GM19240 (cell line): ENCODE measurements at regions not wholly inside any gene's neighbourhood (a gene's known extent, or its start where the extent isn't known, plus 50 kb on each side); places are given as distances from the start of the nearest gene placed in this dataset.
"Not testable (repeated sequence)": the region's sequence is repeated elsewhere in the genome, so short reads cannot be mapped to it uniquely, and the experiment has no call there.

ENCODE experiments used
- DNase-seq: peaks from one replicate; pipeline ENCODE4 v3.0.0; 2011; ENCODE audit warnings: low spot score; ENCODE audit not compliant: insufficient read length

GRCh38 chr10:130350996-130351395, 214.8 kb downstream of the GLRX3 start:
- DNase-seq, result no peak

- no peak for DNase-seq
Measured at GRCh38 chr10:130351466-130352290, 215.5 kb downstream of the GLRX3 start.

- no peak for DNase-seq
Measured at GRCh38 chr10:130352291-130352645, 216.1 kb downstream of the GLRX3 start.

GRCh38 chr10:130353928-130354572, 217.9 kb downstream of the GLRX3 start:
- no peak for DNase-seq

GRCh38 chr10:130354573-130354954, 218.4 kb downstream of the GLRX3 start:
- no peak for DNase-seq

GRCh38 chr10:130354976-130355795, 219.0 kb downstream of the GLRX3 start:
- DNase-seq, result no peak

GRCh38 chr10:130356429-130356828, 220.2 kb downstream of the GLRX3 start:
- DNase-seq, result not testable (repeated sequence)

- DNase-seq, result no peak
Measured at GRCh38 chr10:130357226-130357625, 221.0 kb downstream of the GLRX3 start.

- DNase-seq, result no peak
Measured at GRCh38 chr10:130357951-130358350, 221.8 kb downstream of the GLRX3 start.

- DNase-seq, result no peak
Measured at GRCh38 chr10:130358981-130359650, 222.9 kb downstream of the GLRX3 start.

GRCh38 chr10:130359711-130360110, 223.5 kb downstream of the GLRX3 start:
- DNase-seq, result no peak

GRCh38 chr10:130360826-130361311, 224.7 kb downstream of the GLRX3 start:
- no peak for DNase-seq

- no peak for DNase-seq
Measured at GRCh38 chr10:130361351-130362105, 225.3 kb downstream of the GLRX3 start.

GRCh38 chr10:130362308-130362761, 226.1 kb downstream of the GLRX3 start:
- no peak for DNase-seq

GRCh38 chr10:130363051-130363450, 226.9 kb downstream of the GLRX3 start:
- DNase-seq, result no peak

- no peak for DNase-seq
Measured at GRCh38 chr10:130363899-130364445, 227.8 kb downstream of the GLRX3 start.

GRCh38 chr10:130364631-130365411, 228.6 kb downstream of the GLRX3 start:
- DNase-seq, result no peak

- DNase-seq, result no peak
Measured at GRCh38 chr10:130368761-130369560, 232.8 kb downstream of the GLRX3 start.
